ENCODE measurements at regions not wholly inside any gene's neighbourhood (a gene's known extent, or its start where the extent isn't known, plus 50 kb on each side); places are given as distances from the start of the nearest gene placed in this dataset.
"Not testable (repeated sequence)": the region's sequence is repeated elsewhere in the genome, so short reads cannot be mapped to it uniquely, and the experiment has no call there.

DNA sequence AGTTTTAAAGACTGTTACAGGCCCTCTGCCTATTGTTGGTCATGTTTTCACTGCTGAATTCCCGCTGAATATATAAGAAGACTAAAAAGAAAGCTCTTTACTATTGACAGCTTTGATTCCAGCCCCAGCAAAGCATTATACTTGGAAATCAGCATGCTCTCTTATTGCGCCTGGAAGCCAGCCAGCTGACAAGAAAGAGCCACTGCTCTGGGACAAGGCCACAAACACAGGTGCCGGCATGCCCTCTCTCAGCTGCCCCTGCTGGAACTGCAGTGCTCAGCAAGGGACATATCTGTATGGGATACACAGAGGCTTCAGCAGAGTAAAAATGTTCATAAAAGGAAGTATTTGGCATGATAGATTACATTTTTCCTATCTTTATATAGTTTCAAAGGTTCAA is 523.9 kb downstream of the ADRA2A start:
- peak; percentile 53 for DNase-seq

DNA sequence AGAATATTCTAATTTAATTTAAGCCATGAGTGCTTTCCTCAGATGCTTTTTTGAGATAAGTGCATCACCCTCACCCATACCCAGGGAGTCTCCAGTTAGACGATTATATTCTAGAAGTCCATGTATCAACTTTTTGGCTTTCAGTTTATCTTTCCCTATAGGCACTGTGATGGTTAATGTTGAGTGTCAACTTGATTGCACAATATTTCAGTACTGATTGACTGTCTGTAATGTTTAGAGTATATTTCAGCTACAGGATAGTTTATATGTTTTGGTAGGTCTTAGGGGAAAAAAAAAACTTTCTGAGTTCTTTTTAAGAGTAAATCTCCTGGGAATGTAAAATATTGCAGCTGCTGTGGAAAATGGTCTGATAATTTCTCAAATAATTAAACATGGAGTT is 535.4 kb downstream of the ADRA2A start:
- no peak for DNase-seq

DNA sequence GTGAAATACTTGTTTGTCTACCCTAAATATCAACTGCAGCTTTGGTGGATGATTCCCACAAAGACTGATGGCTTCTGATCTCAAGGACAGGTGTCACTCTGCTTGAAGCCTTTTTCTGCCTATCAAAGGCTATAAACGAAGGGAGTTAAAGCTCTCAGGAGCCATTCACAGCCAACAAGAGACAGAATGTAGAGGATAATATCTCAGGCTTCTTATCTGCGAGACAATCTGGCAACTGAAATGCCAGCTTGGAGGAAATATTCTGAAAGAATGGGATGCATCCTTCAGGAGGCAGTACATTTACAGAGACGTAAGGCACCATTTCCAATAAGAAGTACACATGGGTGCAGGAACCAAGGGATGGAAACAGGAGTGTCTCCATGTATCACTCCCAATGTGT is 549.4 kb downstream of the GPAM start:
- DNase-seq = no peak

DNA sequence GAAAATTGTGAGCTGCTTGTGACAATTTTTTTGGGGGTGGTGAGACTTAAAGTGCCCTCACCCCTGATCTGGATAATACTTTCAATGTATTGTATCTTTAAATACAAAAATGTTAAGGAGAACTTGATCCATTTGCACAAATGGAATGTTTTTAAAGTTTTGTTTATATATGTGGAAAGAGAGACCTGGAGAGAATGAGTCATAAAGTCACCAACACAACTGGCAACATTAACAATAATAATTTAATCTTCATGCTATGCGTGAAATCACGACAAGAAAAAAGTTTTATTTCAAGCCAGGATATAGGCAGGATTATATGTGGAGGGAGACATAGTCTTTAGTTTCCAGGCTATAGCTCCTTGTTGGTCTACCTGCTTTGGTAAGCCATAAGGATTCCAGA is 537.5 kb downstream of the GPAM start:
- DNase-seq = no peak

DNA sequence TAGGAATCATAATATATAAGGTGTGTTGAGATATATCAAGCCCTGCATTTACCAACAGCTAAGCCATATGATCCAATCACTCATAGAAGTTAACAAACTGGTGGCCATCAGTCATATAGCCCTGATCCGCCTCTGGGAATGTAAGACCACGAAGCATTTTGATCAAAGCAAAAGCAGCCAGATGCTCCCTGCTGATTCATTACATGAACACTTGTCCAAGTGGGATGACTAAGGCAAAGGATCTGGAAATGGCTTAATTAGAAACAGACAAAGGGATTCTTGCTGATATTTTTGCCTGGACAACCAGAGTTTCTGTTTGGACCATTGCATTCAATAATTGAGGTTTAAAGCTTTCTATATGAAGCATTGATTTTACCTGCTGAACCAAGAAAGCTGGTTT is 535.5 kb downstream of the GPAM start:
- no peak for DNase-seq

DNA sequence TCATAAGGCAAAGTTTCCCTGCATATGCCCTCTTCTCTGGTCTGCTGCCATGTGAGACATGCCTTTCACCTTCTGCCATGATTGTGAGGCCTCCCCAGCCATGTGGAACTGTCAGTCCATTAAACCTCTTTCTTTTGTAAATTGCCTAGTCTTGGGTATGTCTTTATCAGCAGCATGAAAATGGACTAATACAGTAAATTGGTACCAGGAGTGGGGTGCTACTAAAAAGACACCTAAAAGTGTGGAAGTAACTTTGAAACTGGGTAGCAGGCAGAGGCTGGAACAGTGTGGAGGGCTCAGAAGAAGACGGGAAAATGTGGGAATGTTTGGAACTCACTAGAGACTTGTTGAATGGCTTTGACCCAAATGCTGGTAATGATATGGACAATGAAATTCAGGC is 534.5 kb downstream of the GPAM start:
- not testable (repeated sequence) for DNase-seq

DNA sequence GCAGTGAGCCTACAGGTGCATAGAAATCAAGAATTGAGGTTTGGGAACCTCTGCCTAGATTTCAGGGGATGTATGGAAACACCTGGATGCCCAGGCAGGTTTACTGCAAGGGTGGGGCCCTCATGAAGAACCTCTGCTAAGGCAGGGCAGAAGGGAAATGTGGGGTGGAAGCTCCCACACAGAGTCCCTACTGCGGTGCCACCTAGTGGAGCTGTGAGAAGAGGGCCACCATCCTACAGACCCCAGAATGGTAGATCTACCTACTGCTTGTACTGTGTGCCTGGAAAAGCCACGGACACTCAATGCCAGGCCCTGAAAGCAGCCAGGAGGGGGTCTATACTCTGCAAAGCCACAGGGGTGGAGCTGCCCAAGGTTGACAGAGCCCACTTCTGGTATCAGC is 533.5 kb downstream of the GPAM start:
- DNase-seq = no peak

DNA sequence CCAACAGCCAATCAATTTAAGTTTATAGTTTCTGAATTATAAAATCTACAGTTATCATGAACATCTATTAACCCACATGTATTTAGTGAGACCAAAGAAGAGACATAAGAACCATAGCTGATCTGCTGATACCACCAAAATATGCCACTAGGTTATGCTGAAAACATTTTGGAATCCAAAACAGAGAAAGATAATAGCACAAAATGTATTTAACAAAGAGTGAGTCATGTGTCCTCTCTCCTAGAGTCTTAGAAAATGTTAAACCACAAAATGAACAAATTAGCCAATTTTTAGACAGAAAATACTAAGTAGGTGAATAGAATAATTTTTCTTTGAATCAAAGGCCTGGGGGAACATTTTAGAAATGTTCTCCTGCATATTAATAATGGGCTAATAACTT is 527.5 kb downstream of the GPAM start:
- no peak for DNase-seq

DNA sequence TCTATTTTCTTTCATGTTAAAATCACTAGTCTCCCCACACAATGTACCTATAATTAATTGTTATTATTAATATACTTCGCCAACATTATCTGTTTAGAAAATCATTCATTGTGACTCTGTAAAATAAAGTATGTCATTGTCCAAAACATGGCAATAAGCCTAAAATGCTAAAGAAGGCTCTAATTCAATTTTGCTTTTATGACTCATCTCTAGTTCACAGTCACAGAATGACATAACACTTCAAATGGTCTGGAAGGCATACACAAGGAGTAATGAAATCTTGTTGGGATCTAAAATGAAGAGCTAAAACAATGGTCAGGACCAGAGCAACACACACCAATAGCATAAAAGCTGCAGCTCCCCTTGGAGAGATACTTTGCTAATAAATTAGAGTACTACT is 505.8 kb downstream of the GPAM start:
- DNase-seq = no peak

DNA sequence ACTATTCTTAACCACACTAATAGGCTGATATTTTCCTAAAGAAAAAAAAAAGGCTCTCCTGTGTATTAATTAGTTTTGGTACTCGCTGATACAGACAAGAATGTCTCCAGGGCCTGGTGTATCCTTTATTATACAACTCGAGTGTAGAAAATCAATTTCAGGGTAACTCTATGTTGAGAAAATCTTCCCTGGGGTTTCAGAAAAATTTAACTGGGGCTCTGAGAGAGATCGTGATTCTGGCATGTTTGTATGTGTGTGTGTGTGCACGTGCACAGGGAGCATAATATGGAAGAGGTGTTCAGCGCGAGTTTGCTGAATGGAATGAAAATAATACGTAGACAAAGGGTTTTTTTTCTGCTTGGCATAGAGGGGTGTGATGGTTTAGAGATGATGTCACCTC is 496.8 kb downstream of the GPAM start:
- DNase-seq = no peak

DNA sequence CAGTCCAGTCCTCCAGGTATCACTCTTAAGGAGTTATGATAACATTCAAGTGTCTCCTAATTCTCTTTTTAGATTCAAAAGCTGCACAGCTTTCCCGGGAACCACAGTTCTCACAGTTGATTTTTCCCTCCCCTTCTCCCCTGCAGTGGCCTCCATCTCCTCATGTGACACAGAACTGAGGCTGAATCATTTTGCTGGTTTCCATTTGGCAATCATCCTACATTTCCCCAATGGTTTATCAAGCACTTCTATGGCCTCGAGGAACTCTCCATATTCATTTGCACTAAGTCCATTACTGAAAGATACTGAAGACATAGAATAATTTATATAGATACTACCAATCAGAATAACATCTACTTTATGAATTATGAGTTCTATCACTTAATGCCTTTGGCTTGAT is 484.9 kb downstream of the GPAM start:
- no peak for DNase-seq

DNA sequence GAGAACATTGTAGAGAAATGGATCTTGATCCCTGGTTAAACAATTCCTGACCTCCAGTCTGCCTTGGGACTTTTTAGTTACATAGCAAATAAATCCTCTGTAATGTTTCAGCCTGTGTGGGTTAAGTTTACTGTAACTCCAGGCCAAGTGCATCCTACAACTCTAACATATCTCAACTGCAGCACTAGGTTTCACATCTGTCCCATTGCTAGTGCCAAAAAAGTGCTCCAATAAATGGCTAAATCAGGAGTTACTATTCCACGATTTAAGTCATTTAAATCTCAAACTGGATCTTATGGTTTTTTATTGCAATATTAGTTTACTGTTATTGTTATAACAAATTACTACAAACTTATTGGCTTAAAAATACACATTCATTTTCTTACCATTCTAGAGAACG is 479.6 kb downstream of the GPAM start:
- DNase-seq = no peak

DNA sequence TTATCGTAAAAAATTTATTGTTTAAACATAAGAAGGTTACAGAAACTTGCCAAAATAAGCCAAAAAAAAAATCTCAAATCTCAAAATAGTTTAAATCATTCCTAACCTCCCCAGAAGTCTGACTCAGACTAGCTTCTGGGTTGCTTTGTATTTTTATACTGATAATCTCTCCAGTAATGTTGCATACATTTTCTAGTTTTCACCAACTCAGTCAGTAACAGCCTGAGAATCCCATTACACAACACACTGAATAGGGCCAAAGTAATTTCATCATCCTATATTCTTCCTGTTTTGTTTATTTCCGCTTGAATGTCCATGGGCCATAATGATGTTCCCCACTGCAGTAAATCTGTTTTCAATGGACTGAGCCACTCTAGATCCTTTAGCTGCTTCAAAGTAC is 478.5 kb downstream of the GPAM start:
- no peak for DNase-seq

DNA sequence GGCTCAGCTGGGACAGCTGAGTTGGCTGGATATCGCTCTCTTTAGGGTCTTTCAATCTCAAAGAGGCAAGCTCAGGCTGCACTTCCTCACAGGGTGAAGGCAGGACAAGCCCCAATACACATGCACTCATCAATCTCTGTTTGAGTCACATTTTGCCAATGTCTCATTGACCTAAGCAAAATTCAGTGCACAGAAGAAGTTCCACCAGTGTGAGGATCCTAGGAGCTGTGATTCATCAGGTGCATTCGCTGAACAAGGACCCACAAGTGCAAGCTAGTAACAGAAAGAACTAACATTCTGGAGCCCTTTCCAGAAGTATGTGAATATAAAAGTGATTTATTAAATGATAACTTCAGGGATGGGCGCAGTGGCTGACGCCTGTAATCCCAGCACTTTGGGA is 477.2 kb downstream of the GPAM start:
- no peak for DNase-seq

DNA sequence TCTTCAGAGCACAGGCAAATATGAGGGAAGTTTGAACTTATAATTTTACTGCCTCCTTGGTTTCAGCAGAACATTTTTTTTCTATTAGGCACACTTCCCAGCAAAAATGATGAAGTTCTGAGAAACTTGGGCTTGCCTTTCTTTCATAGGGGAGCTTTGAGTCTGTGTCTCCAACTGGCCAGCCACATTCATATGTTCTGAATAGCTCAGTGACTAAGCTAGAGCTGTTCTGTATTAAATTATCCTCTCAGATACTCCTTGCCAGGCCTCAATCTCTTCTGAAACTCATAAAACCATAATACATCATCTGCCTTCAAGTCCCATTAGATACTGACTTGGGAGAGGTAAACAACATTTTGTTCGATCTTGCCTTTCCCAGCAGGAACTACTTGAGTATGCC is 476.5 kb downstream of the GPAM start:
- DNase-seq = no peak

DNA sequence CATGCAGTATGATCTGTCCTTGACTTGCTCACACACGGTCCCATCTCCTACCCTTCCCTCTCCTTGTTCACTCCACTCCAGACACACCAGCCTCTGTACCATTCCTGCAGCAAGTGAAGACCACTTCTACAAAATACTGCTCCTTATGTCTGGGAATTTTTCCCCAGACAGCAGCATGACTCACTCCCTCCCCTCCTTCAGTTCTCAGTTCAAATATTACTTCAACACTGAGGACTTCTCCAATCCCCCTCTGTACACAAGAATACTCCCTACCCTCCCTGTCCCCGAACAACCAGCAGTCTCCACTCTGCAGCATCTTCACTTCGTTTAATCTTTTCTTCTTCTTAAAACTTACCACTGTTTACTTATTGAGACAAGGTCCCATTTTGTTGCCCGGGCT is 474.0 kb downstream of the GPAM start:
- no peak for DNase-seq

DNA sequence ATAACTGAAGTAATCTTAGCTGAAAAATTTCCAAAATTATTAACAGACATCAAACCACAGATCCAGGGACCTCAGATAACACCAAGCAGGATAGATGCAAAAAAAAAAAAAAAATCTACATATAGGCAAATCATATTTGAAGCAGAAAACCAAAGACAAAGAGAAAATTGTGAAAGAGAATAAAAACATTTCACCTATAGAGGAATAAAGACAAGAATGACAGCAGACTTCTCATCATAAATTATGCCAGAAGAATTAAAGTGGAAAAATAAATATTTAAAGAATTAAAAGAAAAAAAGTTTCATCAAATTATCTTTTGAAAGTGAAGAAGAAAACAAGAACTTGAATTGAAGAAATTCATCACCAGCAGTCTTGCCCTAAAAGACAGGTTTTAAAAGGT is 467.5 kb downstream of the GPAM start:
- no peak for DNase-seq

DNA sequence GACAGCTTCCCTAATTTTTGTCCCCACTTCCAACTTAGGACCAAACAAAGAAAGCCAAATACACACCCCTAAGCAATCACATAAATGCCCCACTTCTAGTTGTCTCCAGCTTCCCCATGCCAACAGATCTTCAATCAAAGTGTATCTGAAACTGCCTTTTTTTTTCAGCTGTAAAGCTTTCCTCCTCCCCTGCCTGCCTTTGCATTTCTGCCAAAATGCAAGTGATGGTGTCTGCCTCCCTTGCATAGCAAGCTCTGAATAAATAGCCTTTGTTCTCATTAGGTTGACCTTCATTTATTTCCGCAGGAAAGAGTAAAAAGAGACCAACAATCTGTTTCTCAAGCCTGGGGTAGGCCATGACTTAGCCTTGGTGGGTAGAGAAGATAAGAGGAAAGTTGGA is 459.4 kb downstream of the GPAM start:
- DNase-seq = no peak

DNA sequence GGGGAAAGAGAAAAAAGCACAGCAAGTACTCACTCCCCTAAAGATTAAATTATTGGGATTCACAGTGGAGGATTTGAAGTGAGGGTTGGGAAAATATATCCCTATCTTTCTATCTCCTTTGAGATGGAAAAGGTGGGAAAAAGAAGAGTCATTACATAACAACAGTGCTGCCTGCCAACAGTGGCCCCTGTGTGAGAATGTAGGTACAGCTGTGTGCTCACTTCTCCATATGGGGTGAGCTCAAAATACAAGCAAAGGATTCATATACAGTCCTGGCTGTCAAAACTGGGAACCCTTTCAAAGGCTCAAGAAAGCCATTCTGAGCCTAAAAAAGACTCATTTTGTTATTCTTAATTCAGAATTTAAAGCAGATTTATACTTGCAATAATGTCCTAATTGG is 458.5 kb downstream of the GPAM start:
- no peak for DNase-seq

DNA sequence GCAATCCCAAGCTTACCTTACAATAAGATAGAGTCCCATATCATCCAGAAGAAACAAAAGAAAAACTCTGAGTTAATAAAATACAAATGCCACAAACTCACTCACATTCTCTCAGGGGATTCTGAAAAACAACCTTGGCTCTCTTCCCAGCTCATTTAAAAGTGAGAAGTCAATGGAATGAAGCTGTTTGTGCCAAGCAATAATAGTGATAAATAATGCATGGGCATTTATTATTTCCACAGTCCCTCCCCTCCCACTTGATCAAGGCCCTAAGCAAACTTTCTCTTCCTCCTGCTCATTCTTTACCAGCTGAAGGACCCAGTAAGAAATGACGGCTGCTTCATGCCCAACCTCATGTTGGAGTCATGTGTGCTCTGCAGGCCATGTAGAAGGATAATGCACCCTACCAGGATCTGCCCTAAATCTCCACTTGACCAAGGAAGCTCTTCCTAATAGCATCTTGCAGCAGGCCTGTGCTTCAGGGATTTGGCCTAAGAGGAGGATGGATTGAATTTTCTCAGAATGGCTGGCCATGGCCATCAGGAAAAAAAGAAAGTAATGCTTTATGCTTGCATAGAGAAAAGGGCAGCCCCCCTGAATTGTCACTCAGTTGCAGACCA is 451.3 kb downstream of the GPAM start:
- DNase-seq = no peak

DNA sequence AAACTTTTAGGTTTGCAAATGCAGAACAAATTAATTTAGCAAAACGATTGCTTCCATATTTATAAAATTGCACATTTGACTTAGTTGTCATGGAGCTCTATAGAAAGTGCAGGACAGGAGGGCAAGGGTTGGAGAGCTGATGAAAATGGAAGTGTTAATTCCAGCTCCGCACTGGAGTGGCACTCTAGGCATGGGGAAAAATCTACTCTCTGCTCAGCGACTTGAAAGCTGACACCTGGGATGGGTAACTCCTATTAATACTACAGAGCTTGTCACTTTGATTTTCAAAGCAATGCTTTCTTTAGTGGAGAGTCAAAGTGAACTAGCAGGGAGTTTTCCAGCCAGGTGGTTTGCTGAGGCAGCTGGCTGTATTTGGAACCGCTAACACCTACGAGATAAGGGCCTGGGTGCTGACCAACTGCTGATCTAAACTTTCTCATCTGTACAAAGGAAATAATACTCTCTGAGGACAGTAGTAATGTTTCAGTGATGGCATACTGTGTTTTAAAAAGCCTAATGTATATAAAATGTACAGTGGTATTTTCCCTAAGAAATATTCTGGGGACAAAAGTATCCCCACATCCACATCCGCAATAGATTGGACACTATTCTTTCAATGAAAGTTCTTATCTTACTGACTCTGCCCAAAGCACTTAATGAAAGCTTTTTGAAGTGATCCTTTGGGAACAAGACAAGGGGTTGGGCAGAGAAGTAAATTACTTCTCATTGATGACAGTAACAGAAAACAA is 444.3 kb downstream of the GPAM start:
- DNase-seq = no peak

DNA sequence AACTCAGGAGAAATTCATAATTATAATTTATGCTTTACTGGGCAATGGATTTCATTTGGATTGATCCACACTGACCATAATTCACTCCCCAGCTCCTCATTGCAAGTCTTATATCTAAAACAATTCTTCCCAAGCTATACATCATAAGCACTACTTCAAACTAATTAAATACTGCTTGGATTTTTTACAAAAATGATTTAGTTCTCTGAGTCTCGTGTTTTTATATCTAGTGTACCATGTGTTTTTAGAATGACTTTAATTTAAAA is 443.8 kb downstream of the GPAM start:
- no peak for DNase-seq

DNA sequence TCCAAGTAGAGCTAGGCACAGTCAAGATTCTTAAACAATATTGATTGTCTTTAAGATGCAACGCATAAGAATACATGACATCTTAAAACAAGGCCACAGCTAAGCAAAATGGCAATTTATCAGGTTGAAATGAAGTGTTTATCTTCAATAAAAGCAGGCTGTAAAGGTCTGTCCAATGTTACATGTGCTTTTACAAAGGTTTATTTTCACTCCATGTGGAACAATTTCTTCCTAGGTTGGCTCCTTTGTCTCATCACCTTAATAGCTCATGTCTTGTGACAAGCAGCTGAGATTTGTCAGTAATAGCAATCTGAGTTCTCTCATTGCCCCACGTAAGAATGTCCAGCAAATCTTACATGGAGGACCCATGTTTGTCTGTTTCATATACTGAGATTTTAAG is 437.6 kb downstream of the GPAM start:
- DNase-seq = no peak

DNA sequence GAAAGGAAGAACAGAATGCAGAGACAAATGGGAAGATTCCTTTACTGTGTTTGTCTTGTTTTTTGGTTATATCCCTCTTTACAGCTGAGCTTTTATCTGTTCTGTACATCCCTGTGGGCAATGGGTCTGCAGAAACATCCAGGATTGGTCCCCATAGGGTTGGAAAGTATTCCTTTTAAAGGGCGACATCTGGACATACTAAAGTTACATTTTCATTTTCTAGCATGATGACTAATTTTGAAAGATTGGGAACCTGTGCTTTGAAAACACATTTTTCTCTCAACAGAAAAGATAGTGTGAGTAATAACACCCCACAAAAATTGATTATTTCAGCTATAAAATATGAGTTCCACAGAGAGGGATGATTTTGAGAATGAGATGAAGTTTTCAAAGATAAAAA is 435.8 kb downstream of the GPAM start:
- DNase-seq = no peak

DNA sequence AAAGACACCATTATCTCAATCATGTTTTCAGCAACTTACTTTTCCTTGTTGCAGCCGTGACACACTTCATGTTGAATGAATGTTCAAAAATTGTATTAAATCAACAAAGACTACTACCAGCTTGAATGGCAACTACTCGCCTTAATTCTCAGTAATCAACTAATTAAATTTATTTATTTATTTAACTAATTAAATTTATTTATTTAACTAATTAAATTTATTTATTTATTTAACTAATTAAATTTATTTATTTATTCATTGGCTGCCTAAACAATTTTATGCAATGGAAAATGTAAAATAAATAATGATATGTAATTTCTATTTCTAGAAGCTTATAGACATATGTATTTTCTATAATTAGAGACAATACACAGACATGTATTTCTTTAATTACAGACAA is 435.4 kb downstream of the GPAM start:
- no peak for DNase-seq
